Lower leg skin (tissue), 3 donors: ENCODE measurements at regions not wholly inside any gene's neighbourhood (a gene's known extent, or its start where the extent isn't known, plus 50 kb on each side); places are given as distances from the start of the nearest gene placed in this dataset.

Source experiments
- POLR2A ChIP-seq, 2 donors: fragments of 450-650 bp; IDR thresholded peaks; one replicate each; pipeline ENCODE4 v1.6.1; 2016 to 2017; ENCODE audit warnings: antibody characterized with exemption in 2 of 2, mild to moderate bottlenecking in 1 of 2, moderate library complexity in 1 of 2
- TF ChIP-seq, protein P1 (sequence below), 3 donors: fragments of 450-650 bp; IDR thresholded peaks; one replicate each; pipeline ENCODE4 v1.5.1; 2016; ENCODE audit warnings: antibody characterized with exemption in 3 of 3, mild to moderate bottlenecking in 3 of 3, moderate library complexity in 2 of 3

GRCh38 chr6:1113916-1114540 lies 197.9 kb upstream of the FOXQ1 start:
- TF ChIP-seq, protein P1, sequence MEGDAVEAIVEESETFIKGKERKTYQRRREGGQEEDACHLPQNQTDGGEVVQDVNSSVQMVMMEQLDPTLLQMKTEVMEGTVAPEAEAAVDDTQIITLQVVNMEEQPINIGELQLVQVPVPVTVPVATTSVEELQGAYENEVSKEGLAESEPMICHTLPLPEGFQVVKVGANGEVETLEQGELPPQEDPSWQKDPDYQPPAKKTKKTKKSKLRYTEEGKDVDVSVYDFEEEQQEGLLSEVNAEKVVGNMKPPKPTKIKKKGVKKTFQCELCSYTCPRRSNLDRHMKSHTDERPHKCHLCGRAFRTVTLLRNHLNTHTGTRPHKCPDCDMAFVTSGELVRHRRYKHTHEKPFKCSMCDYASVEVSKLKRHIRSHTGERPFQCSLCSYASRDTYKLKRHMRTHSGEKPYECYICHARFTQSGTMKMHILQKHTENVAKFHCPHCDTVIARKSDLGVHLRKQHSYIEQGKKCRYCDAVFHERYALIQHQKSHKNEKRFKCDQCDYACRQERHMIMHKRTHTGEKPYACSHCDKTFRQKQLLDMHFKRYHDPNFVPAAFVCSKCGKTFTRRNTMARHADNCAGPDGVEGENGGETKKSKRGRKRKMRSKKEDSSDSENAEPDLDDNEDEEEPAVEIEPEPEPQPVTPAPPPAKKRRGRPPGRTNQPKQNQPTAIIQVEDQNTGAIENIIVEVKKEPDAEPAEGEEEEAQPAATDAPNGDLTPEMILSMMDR (IDR thresholded peaks at IDR 0.05), result no peak
- TF ChIP-seq POLR2A (IDR thresholded peaks at IDR 0.05), result no peak
